Large intestine (tissue), 3 donors: ENCODE measurements at regions not wholly inside any gene's neighbourhood (a gene's known extent, or its start where the extent isn't known, plus 50 kb on each side); places are given as distances from the start of the nearest gene placed in this dataset.

Experiments used
- DNase-seq, 2 donors: peaks; one replicate each; pipeline versions ENCODE4 v3.0.0 to v3.0.0-alpha.2; 2013
- H3K27ac ChIP-seq: one replicate; pipeline ENCODE4 v1.5.1; 2013; ENCODE audit warnings: low read length
- H3K27me3 ChIP-seq: 2 replicates; pipeline ENCODE4 v1.6.1; 2013; ENCODE audit warnings: low read length; ENCODE audit not compliant: control insufficient read depth, insufficient read depth
- H3K36me3 ChIP-seq: 2 replicates; pipeline ENCODE4 v1.6.1; 2013; ENCODE audit warnings: low read length; ENCODE audit not compliant: control insufficient read depth, insufficient read depth
- H3K4me1 ChIP-seq: one replicate; pipeline ENCODE4 v1.6.1; 2013; ENCODE audit warnings: low read length; ENCODE audit not compliant: control insufficient read depth, insufficient read depth
- H3K4me3 ChIP-seq: one replicate; pipeline ENCODE4 v1.5.1; 2013; ENCODE audit warnings: low read length
- H3K9me3 ChIP-seq: one replicate; pipeline ENCODE4 v1.6.1; 2013; ENCODE audit warnings: mild to moderate bottlenecking, low read depth, low read length, moderate library complexity; ENCODE audit not compliant: control insufficient read depth
- WGBS: methylation state at CpG from one replicate; pipeline ENCODE4 v1.1.5; 2013; ENCODE audit warnings: low lambda C conversion rate; ENCODE audit not compliant: insufficient coverage; 5-methylcytosine and 5-hydroxymethylcytosine counted together

DNA sequence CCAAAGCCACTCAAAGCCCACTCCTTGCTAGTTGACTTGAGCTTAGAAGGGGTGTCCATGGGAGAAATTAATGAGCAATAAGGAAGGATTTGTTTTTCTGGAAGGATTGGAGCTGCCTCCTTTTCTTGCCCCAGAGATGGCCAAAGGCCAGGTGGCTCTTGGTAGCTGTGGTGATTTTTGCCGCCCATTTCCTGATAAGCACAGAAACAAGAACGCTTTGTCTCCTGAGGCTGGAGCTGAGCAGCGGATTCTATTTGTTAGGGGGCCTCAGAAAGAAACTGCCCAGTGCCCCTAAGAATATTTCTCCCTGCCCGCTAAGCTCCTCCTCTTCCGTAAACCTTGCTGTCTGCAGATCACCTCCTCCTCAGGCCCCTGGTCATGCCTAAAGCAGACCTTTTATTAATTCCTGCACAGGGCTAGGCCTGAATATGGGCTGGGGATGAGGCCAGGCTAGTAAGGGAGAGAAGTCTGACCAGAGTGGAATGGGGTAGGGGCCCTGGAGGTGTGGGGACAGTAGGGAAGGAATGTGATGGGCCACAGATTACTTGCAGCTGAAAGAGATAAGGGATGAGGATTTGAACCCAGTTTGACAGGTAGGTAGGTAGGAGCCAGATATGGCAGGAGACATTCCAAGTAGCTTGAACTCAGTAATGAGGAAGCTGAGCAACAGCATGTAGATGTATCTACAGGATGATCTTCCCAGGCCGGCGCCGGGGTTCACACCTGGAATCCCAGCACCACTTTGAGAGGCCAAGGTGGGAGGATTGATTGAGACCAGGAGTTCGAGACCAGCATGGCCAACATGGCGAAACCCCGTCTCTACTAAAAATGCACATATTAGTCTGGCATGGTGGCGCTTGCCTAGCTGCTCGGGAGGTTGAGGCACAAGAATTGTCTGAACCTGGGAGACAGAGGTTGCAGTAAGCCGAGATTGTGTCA lies 71.2 kb upstream of the NAA20 start:
- DNase-seq: peak in 1 of 2 donors; percentile 74
- no peak overlapping the region for H3K4me3 ChIP-seq
- H3K27ac ChIP-seq: peak overlapping the region; percentile 44
- no peaks in the 10 kb centered on the region for H3K27me3 ChIP-seq
- peaks cover 11% of the 10 kb centered on the region for H3K36me3 ChIP-seq
- peaks cover 9% of the 10 kb centered on the region for H3K4me1 ChIP-seq
- no CpG with 5 or more reads among the region's 14 CpGs for WGBS
- H3K9me3 ChIP-seq: no peaks in the 10 kb centered on the region

GRCh38 chr20:19947611-19948264 lies 69.4 kb upstream of the NAA20 start:
- H3K4me3 ChIP-seq: no peak overlapping the region
- peaks cover 9% of the 10 kb centered on the region for H3K4me1 ChIP-seq
- DNase-seq: no peak
- peak overlapping the region; percentile 2 for H3K27ac ChIP-seq
- peaks cover 9% of the 10 kb centered on the region for H3K36me3 ChIP-seq
- H3K9me3 ChIP-seq: no peaks in the 10 kb centered on the region
- H3K27me3 ChIP-seq: no peaks in the 10 kb centered on the region
- WGBS: 80% methylated on average over 1 of the region's 10 CpGs

- Histone ChIP-seq H3K27ac (no peak overlapping the region), H3K27me3 (no peaks in the 10 kb centered on the region), H3K36me3 (peaks cover 13% of the 10 kb centered on the region), H3K9me3 (no peaks in the 10 kb centered on the region), H3K4me3 (no peak overlapping the region), H3K4me1 (peaks cover 9% of the 10 kb centered on the region)
- WGBS: 100% methylated on average over 1 of the region's 10 CpGs
- DNase-seq: no peak
Measured at GRCh38 chr20:19949195-19949867, 67.8 kb upstream of the NAA20 start.

DNA sequence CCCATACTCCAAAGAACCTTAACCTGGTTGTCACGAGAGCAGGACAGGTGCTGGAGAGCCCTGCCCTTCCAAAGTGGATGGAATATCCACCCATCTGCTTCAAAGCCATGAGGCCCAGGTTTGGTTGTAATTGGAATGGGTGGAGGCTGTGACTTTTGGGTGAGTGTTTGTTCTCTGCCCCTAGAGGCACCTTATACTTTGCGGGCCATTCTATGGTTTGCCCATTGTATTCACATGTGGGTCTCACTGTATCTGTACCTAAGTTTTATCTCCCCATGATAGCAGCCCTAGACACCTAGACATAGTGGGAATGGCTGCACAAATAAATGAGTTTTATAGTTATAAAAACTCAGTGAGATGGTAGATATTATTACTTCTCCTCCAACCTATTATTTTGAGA lies 67.1 kb upstream of the NAA20 start:
- Histone ChIP-seq H3K27ac (no peak overlapping the region), H3K9me3 (no peaks in the 10 kb centered on the region), H3K4me1 (peaks cover 9% of the 10 kb centered on the region), H3K36me3 (peaks cover 13% of the 10 kb centered on the region), H3K27me3 (no peaks in the 10 kb centered on the region), H3K4me3 (no peak overlapping the region)
- no CpG with 5 or more reads among the region's 2 CpGs for WGBS
- no peak for DNase-seq

DNA sequence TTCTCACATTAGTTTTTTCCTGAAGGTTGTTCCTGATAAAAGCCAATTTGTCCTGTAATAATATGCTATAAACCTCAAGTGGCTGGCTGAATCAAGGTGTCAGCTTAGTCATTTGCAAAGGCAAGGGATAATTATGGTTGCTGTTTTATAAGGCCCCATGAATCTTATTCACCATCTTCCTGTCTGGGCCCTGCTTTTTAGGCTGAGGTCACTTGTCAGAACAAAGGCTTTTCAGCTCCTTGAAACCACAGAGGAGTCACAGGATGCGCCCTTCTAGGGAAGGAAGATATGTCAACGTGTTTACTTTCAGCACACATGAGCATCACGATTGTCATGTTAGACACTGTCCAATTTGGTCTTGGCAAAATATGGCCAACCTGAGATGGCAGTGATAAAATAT lies 64.8 kb upstream of the NAA20 start:
- no CpG with 5 or more reads among the region's 3 CpGs for WGBS
- no peaks in the 10 kb centered on the region for H3K4me1 ChIP-seq
- H3K27ac ChIP-seq: no peak overlapping the region
- no peak overlapping the region for H3K4me3 ChIP-seq
- peaks cover 23% of the 10 kb centered on the region for H3K36me3 ChIP-seq
- H3K27me3 ChIP-seq: no peaks in the 10 kb centered on the region
- no peaks in the 10 kb centered on the region for H3K9me3 ChIP-seq
- no peak for DNase-seq

- DNase-seq: no peak
- H3K9me3 ChIP-seq: no peaks in the 10 kb centered on the region
- H3K4me3 ChIP-seq: no peak overlapping the region
- H3K36me3 ChIP-seq: peaks cover 34% of the 10 kb centered on the region
- H3K27me3 ChIP-seq: no peaks in the 10 kb centered on the region
- H3K27ac ChIP-seq: no peak overlapping the region
- no peaks in the 10 kb centered on the region for H3K4me1 ChIP-seq
Measured at GRCh38 chr20:19953606-19954005, 63.6 kb upstream of the NAA20 start.

GRCh38 chr20:19956976-19957375 lies 60.2 kb upstream of the NAA20 start:
- Histone ChIP-seq H3K27ac (no peak overlapping the region), H3K4me1 (no peaks in the 10 kb centered on the region), H3K36me3 (peaks cover 58% of the 10 kb centered on the region), H3K9me3 (no peaks in the 10 kb centered on the region), H3K27me3 (no peaks in the 10 kb centered on the region), H3K4me3 (no peak overlapping the region)
- whole genome bisulfite sequencing: no CpG with 5 or more reads among the region's 4 CpGs
- no peak for DNase-seq

DNA sequence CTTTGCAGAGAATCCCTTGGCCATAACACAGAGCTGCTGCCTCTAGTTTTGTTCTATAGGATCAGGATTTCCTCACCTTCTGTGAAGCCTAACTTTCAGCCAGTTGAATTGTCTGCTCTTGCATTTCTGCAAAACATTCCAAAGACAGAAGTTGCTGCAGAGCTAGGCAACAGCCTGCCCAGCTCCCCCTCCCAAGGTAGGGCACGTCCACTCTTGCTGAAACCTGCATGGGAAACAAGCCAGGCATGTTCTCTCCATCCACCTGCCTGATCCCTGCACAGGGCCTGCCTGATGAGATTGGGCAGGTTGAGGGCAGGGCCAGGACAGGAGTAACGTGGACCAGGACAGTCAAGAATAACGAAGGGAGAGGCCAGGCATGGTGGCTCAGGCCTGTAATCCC lies 58.9 kb upstream of the NAA20 start:
- peaks cover 57% of the 10 kb centered on the region for H3K36me3 ChIP-seq
- DNase-seq: no peak
- H3K4me3 ChIP-seq: no peak overlapping the region
- no peak overlapping the region for H3K27ac ChIP-seq
- no peaks in the 10 kb centered on the region for H3K27me3 ChIP-seq
- no CpG with 5 or more reads among the region's 3 CpGs for WGBS
- H3K9me3 ChIP-seq: no peaks in the 10 kb centered on the region
- H3K4me1 ChIP-seq: no peaks in the 10 kb centered on the region

DNA sequence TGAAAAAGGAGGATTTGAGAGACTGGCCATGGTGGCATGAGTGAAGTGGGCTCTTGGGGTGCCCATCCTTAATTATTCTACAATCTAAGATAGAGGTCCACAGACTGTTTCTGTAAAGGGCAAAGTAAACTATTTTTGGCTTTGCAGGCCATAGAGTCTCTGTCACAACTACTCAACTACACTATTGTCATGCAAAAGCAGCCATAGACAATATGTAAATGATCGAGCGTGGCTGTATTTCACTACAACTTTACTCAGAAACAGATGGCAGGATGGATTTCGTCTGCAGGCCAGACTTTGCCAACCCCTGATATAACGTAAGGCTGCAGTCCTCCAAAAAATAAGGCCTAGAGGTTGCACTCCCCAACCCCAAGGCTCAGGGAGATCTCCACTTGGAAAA lies 58.2 kb upstream of the NAA20 start:
- no CpG with 5 or more reads among the region's 4 CpGs for whole genome bisulfite sequencing
- peaks cover 57% of the 10 kb centered on the region for H3K36me3 ChIP-seq
- no peak overlapping the region for H3K4me3 ChIP-seq
- no peaks in the 10 kb centered on the region for H3K9me3 ChIP-seq
- no peak overlapping the region for H3K27ac ChIP-seq
- no peaks in the 10 kb centered on the region for H3K27me3 ChIP-seq
- H3K4me1 ChIP-seq: peaks cover 1% of the 10 kb centered on the region
- DNase-seq: no peak

DNA sequence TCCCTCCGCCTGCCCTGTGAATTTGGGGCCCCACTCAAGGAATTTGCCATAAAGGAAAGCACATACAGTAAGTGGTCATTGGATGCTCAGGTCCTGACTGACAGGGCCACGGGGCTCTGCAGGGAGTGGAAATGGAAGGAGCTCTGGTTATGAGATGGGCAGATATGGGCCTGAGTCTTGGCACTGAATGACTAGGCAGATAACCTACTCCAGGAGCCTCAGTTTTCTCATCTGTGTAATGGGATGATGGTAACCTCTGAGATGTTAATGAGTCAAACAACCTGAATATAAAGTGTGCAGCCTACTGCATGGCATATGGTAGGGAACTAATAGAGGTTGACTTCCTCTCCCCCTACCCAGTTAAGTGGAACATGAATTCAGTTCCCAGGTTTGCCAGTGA lies 56.4 kb upstream of the NAA20 start:
- Histone ChIP-seq H3K27ac (no peak overlapping the region), H3K27me3 (no peaks in the 10 kb centered on the region), H3K9me3 (no peaks in the 10 kb centered on the region), H3K4me1 (peaks cover 14% of the 10 kb centered on the region), H3K4me3 (no peak overlapping the region), H3K36me3 (peaks cover 62% of the 10 kb centered on the region)
- no peak for DNase-seq
- no CpG with 5 or more reads among the region's 2 CpGs for WGBS
